Neural cell (in vitro differentiated cells): ENCODE measurements at regions not wholly inside any gene's neighbourhood (a gene's known extent, or its start where the extent isn't known, plus 50 kb on each side); places are given as distances from the start of the nearest gene placed in this dataset.

Source experiments
- H2AFZ ChIP-seq: fragments of 200-600, 300-800 bp; sonication (generic), shearing (Covaris generic); 2 replicates; pipeline ENCODE4 v1.6.0; 2014; ENCODE audit warnings: low read depth, mild to moderate bottlenecking, antibody characterized with exemption, low read length, moderate library complexity
- H3F3A ChIP-seq: fragments of 200-600 bp; shearing (Covaris generic); 2 replicates; pipeline ENCODE4 v1.6.1; 2016; ENCODE audit warnings: mild to moderate bottlenecking, moderate library complexity, mixed read lengths, antibody characterized with exemption, low read length; ENCODE audit not compliant: insufficient read depth, poor library complexity, severe bottlenecking
- H3K27ac ChIP-seq: fragments of 200-600, 300-800 bp; sonication (generic), shearing (Covaris generic); 2 replicates; pipeline ENCODE4 v1.5.1; 2014; ENCODE audit warnings: mild to moderate bottlenecking, low read length, moderate library complexity
- H3K27me3 ChIP-seq: fragments of 300-800, 200-600 bp; sonication (generic), shearing (Covaris generic); 2 replicates; pipeline ENCODE4 v1.6.0; 2014; ENCODE audit warnings: mild to moderate bottlenecking, low read depth, low read length, moderate library complexity; ENCODE audit not compliant: insufficient read depth
- H3K36me3 ChIP-seq: fragments of 300-800, 200-600 bp; sonication (generic), shearing (Covaris generic); 2 replicates; pipeline ENCODE4 v1.5.1; 2014; ENCODE audit warnings: mild to moderate bottlenecking, antibody characterized with exemption, low read length, moderate library complexity; ENCODE audit not compliant: insufficient read depth
- H3K4me2 ChIP-seq: fragments of 300-800, 200-600 bp; sonication (generic), shearing (Covaris generic); 2 replicates; pipeline ENCODE4 v1.6.0; 2014; ENCODE audit warnings: mild to moderate bottlenecking, low read length
- H3K4me3 ChIP-seq: fragments of 300-800, 200-600 bp; sonication (generic), shearing (Covaris generic); 2 replicates; pipeline ENCODE4 v1.5.1; 2014; ENCODE audit warnings: mild to moderate bottlenecking, low read length, moderate library complexity
- H3K79me2 ChIP-seq: fragments of 200-600 bp; shearing (Covaris generic); replicated peaks from 2 replicates; pipeline ENCODE4 v1.6.0; 2014; ENCODE audit warnings: mild to moderate bottlenecking, low read length, moderate library complexity; ENCODE audit not compliant: insufficient read depth
- H3K9ac ChIP-seq: fragments of 300-800, 200-600 bp; sonication (generic), shearing (Covaris generic); 2 replicates; pipeline ENCODE4 v1.6.1; 2016; ENCODE audit warnings: mild to moderate bottlenecking, low read length, mixed read lengths
- H3K9me2 ChIP-seq: fragments of 200-600 bp; shearing (Covaris generic); 2 replicates; pipeline ENCODE4 v1.6.1; 2016; ENCODE audit warnings: mild to moderate bottlenecking, low read length, mixed read lengths; ENCODE audit not compliant: insufficient read depth
- H3K9me3 ChIP-seq: fragments of 200-600, 300-800 bp; sonication (generic), shearing (Covaris generic); 2 replicates; pipeline ENCODE4 v1.6.1; 2016; ENCODE audit warnings: mild to moderate bottlenecking, mixed run types, low read length, moderate library complexity, mixed read lengths
- H4K20me1 ChIP-seq: fragments of 200-600 bp; shearing (Covaris generic); 2 replicates; pipeline ENCODE4 v1.6.1; 2016; ENCODE audit warnings: mild to moderate bottlenecking, mixed run types; ENCODE audit not compliant: insufficient read depth
- CTCF ChIP-seq: fragments of 450-650 bp; IDR thresholded peaks from 2 replicates; pipeline ENCODE4 v1.5.1; 2014; ENCODE audit warnings: antibody characterized with exemption, mild to moderate bottlenecking, moderate library complexity; ENCODE audit not compliant: poor library complexity, severe bottlenecking
- EP300 ChIP-seq: fragments of 450-650 bp; conservative IDR thresholded peaks from 2 replicates; pipeline ENCODE4 v1.6.1; 2014; ENCODE audit warnings: antibody characterized with exemption, mild to moderate bottlenecking, moderate library complexity; ENCODE audit not compliant: poor library complexity, severe bottlenecking
- EZH2 ChIP-seq: fragments of 200-600, 300-800 bp; shearing (Covaris generic), sonication (generic); IDR thresholded peaks from 2 replicates; pipeline ENCODE4 v1.6.1; 2014; ENCODE audit warnings: antibody characterized with exemption, low read length, borderline replicate concordance, mild to moderate bottlenecking; ENCODE audit not compliant: insufficient read depth, poor library complexity, severe bottlenecking
- MXI1 ChIP-seq: fragments of 450-650 bp; conservative IDR thresholded peaks from 2 replicates; pipeline ENCODE4 v1.6.1; 2014; ENCODE audit warnings: antibody characterized with exemption, mild to moderate bottlenecking; ENCODE audit not compliant: poor library complexity, severe bottlenecking
- POLR2AphosphoS5 ChIP-seq: IDR thresholded peaks from 2 replicates; pipeline ENCODE4 v1.6.1; 2012
- RAD21 ChIP-seq: fragments of 450-650 bp; conservative IDR thresholded peaks from 2 replicates; pipeline ENCODE4 v1.6.1; 2014; ENCODE audit warnings: antibody characterized with exemption, mild to moderate bottlenecking, moderate library complexity
- REST ChIP-seq: IDR thresholded peaks from 2 replicates; pipeline ENCODE4 v1.6.1; 2012; ENCODE audit warnings: borderline replicate concordance
- SMC3 ChIP-seq: fragments of 450-650 bp; conservative IDR thresholded peaks from 2 replicates; pipeline ENCODE4 v1.6.1; 2014; ENCODE audit warnings: antibody characterized with exemption, mild to moderate bottlenecking, moderate library complexity; ENCODE audit not compliant: poor library complexity
- TAF1 ChIP-seq: IDR thresholded peaks from 2 replicates; pipeline ENCODE4 v1.6.1; 2012; ENCODE audit warnings: low read depth

GRCh38 chr11:23542816-23543215, 682.5 kb upstream of the CCDC179 start:
- Histone ChIP-seq H3F3A (no peaks in the 10 kb centered on the region), H3K27ac (no peak overlapping the region), H3K36me3 (no peaks in the 10 kb centered on the region), H3K9me3 (no peaks in the 10 kb centered on the region), H3K9me2 (no peaks in the 10 kb centered on the region), H3K79me2 (no peaks in the 10 kb centered on the region), H3K9ac (no peak overlapping the region), H3K4me2 (no peak overlapping the region), H2AFZ (no peak overlapping the region), H3K27me3 (no peaks in the 10 kb centered on the region), H4K20me1 (no peaks in the 10 kb centered on the region), H3K4me3 (no peak overlapping the region)
- TF ChIP-seq TAF1 = no peak
- no peak for TF ChIP-seq POLR2AphosphoS5
- no peak for TF ChIP-seq MXI1
- TF ChIP-seq CTCF = no peak
- TF ChIP-seq EP300 = no peak
- TF ChIP-seq RAD21 = no peak
- no peak for TF ChIP-seq SMC3
- no peak for TF ChIP-seq REST
- no peak for TF ChIP-seq EZH2

GRCh38 chr11:23543651-23544222, 683.5 kb upstream of the CCDC179 start:
- Histone ChIP-seq H3K9me3 (no peaks in the 10 kb centered on the region), H4K20me1 (no peaks in the 10 kb centered on the region), H3K9ac (no peak overlapping the region), H3K4me3 (no peak overlapping the region), H3K9me2 (no peaks in the 10 kb centered on the region), H2AFZ (no peak overlapping the region), H3K79me2 (no peaks in the 10 kb centered on the region), H3K27me3 (no peaks in the 10 kb centered on the region), H3F3A (no peaks in the 10 kb centered on the region), H3K4me2 (no peak overlapping the region), H3K27ac (no peak overlapping the region), H3K36me3 (no peaks in the 10 kb centered on the region)
- TF ChIP-seq EZH2 (no peak), MXI1 (no peak), TAF1 (no peak), RAD21 (no peak), CTCF (no peak), POLR2AphosphoS5 (no peak), REST (no peak), EP300 (no peak), SMC3 (no peak)
